Nephron progenitor cell (in vitro differentiated cells): ENCODE measurements at regions not wholly inside any gene's neighbourhood (a gene's known extent, or its start where the extent isn't known, plus 50 kb on each side); places are given as distances from the start of the nearest gene placed in this dataset.

Experiments used
- DNase-seq: peaks from one replicate; pipeline ENCODE4 v3.0.0; 2021
- H3K27ac Mint-ChIP-seq: 2 replicates; pipeline ENCODE4 v1.8.0; 2021; ENCODE audit warnings: mild to moderate bottlenecking, moderate library complexity, mixed read lengths
- H3K27me3 Mint-ChIP-seq: 2 replicates; pipeline ENCODE4 v1.8.0; 2021; ENCODE audit warnings: mild to moderate bottlenecking, low read depth, mixed read lengths; ENCODE audit not compliant: poor library complexity
- H3K36me3 Mint-ChIP-seq: 2 replicates; pipeline ENCODE4 v1.8.0; 2021; ENCODE audit warnings: low read depth, mixed read lengths
- H3K4me1 Mint-ChIP-seq: 2 replicates; pipeline ENCODE4 v1.8.0; 2021; ENCODE audit warnings: mixed read lengths
- H3K4me3 Mint-ChIP-seq: 2 replicates; pipeline ENCODE4 v1.8.0; 2021; ENCODE audit warnings: mild to moderate bottlenecking, moderate library complexity, mixed read lengths
- H3K9me3 Mint-ChIP-seq: 2 replicates; pipeline ENCODE4 v1.8.0; 2021; ENCODE audit warnings: mild to moderate bottlenecking, moderate library complexity, mixed read lengths
- CTCF ChIP-seq: fragments of 200-600 bp; sonication (generic); IDR thresholded peaks from 2 replicates; pipeline ENCODE4 v1.5.0; 2021; ENCODE audit warnings: antibody characterized with exemption

- H3K27ac Mint-ChIP-seq, result no peak overlapping the region
- TF ChIP-seq CTCF, result no peak
- H3K27me3 Mint-ChIP-seq, result peaks cover 3% of the 10 kb centered on the region
- H3K9me3 Mint-ChIP-seq, result no peaks in the 10 kb centered on the region
- peak overlapping the region; percentile 1 for H3K4me3 Mint-ChIP-seq
- peaks cover 57% of the 10 kb centered on the region for H3K4me1 Mint-ChIP-seq
- DNase-seq, result peak; percentile 35
- H3K36me3 Mint-ChIP-seq, result no peaks in the 10 kb centered on the region
Observed at GRCh38 chr13:26816881-26817280, 56.3 kb upstream of the GPR12 start.

GRCh38 chr13:26813980-26814348 is 53.4 kb upstream of the GPR12 start:
- Mint-ChIP-seq H3K9me3 (no peaks in the 10 kb centered on the region), H3K27me3 (peaks cover 18% of the 10 kb centered on the region), H3K4me3 (no peak overlapping the region), H3K27ac (no peak overlapping the region), H3K4me1 (peaks cover 58% of the 10 kb centered on the region), H3K36me3 (no peaks in the 10 kb centered on the region)
- DNase-seq, result no peak
- TF ChIP-seq CTCF, result no peak

- DNase-seq, result no peak
- Mint-ChIP-seq H3K4me3 (no peak overlapping the region), H3K36me3 (no peaks in the 10 kb centered on the region), H3K27me3 (peaks cover 19% of the 10 kb centered on the region), H3K27ac (no peak overlapping the region), H3K4me1 (peaks cover 58% of the 10 kb centered on the region), H3K9me3 (no peaks in the 10 kb centered on the region)
- TF ChIP-seq CTCF, result no peak
Observed at GRCh38 chr13:26813321-26813979, 52.9 kb upstream of the GPR12 start.

- TF ChIP-seq CTCF, result no peak
- Mint-ChIP-seq H3K9me3 (peaks cover 15% of the 10 kb centered on the region), H3K27ac (no peak overlapping the region), H3K4me1 (peaks cover 42% of the 10 kb centered on the region), H3K4me3 (no peak overlapping the region), H3K36me3 (no peaks in the 10 kb centered on the region), H3K27me3 (peaks cover 28% of the 10 kb centered on the region)
- no peak for DNase-seq
Observed at GRCh38 chr13:26811581-26811980, 51.0 kb upstream of the GPR12 start.
